Spinal cord (tissue), 9 donors: ENCODE measurements at regions not wholly inside any gene's neighbourhood (a gene's known extent, or its start where the extent isn't known, plus 50 kb on each side); places are given as distances from the start of the nearest gene placed in this dataset.

Source experiments
- DNase-seq, 6 donors: peaks; one replicate each; pipeline versions ENCODE4 v3.0.0 to v3.0.0-alpha.2; 2013 to 2015; ENCODE audit warnings: low spot score in 6 of 6, low read depth in 4 of 6
- H3K27ac ChIP-seq: one replicate; pipeline ENCODE4 v1.5.1; 2013; ENCODE audit warnings: low read depth, low read length, control low read depth
- H3K27me3 ChIP-seq: one replicate; pipeline ENCODE4 v1.6.1; 2013; ENCODE audit warnings: low read length; ENCODE audit not compliant: control insufficient read depth, insufficient read depth
- H3K36me3 ChIP-seq: one replicate; pipeline ENCODE4 v1.6.1; 2013; ENCODE audit warnings: low read length; ENCODE audit not compliant: control insufficient read depth, insufficient read depth
- H3K4me1 ChIP-seq: one replicate; pipeline ENCODE4 v1.6.1; 2013; ENCODE audit warnings: low read length; ENCODE audit not compliant: control insufficient read depth, insufficient read depth
- H3K4me3 ChIP-seq: one replicate; pipeline ENCODE4 v1.5.1; 2013; ENCODE audit warnings: low read depth, low read length, control low read depth
- H3K9me3 ChIP-seq: one replicate; pipeline ENCODE4 v1.6.1; 2013; ENCODE audit warnings: low read length; ENCODE audit not compliant: control insufficient read depth, insufficient read depth
- WGBS: methylation state at CpG from one replicate; pipeline ENCODE4 v1.1.5; 2013; ENCODE audit warnings: missing lambda C conversion rate; ENCODE audit not compliant: insufficient coverage; 5-methylcytosine and 5-hydroxymethylcytosine counted together
- donor health status: healthy.

GRCh38 chr15:93557696-93558095, 468.7 kb upstream of the RGMA start:
- H3K36me3 ChIP-seq, result no peaks in the 10 kb centered on the region
- no peak overlapping the region for H3K27ac ChIP-seq
- no peak for DNase-seq
- no peaks in the 10 kb centered on the region for H3K27me3 ChIP-seq
- H3K4me3 ChIP-seq, result no peak overlapping the region
- WGBS, result 100% methylated on average over 1 of the region's 1 CpG
- no peaks in the 10 kb centered on the region for H3K4me1 ChIP-seq
- no peaks in the 10 kb centered on the region for H3K9me3 ChIP-seq

GRCh38 chr15:93553167-93553935, 464.3 kb upstream of the RGMA start:
- H3K4me1 ChIP-seq, result no peaks in the 10 kb centered on the region
- no peaks in the 10 kb centered on the region for H3K36me3 ChIP-seq
- H3K27ac ChIP-seq, result no peak overlapping the region
- H3K27me3 ChIP-seq, result no peaks in the 10 kb centered on the region
- no peak overlapping the region for H3K4me3 ChIP-seq
- 100% methylated on average over 1 of the region's 3 CpGs for WGBS
- DNase-seq, result no peak
- H3K9me3 ChIP-seq, result no peaks in the 10 kb centered on the region

- no peak overlapping the region for H3K4me3 ChIP-seq
- no peak overlapping the region for H3K27ac ChIP-seq
- H3K36me3 ChIP-seq, result no peaks in the 10 kb centered on the region
- no CpG with 5 or more reads among the region's 3 CpGs for WGBS
- no peaks in the 10 kb centered on the region for H3K27me3 ChIP-seq
- H3K4me1 ChIP-seq, result no peaks in the 10 kb centered on the region
- H3K9me3 ChIP-seq, result peaks cover 2% of the 10 kb centered on the region
- no peak for DNase-seq
Observed at GRCh38 chr15:93543093-93543492, 454.1 kb upstream of the RGMA start.

GRCh38 chr15:93527374-93528050, 438.5 kb upstream of the RGMA start:
- H3K4me3 ChIP-seq, result no peak overlapping the region
- H3K36me3 ChIP-seq, result no peaks in the 10 kb centered on the region
- no peaks in the 10 kb centered on the region for H3K4me1 ChIP-seq
- DNase-seq, result no peak
- no peak overlapping the region for H3K27ac ChIP-seq
- 33% methylated on average over 1 of the region's 5 CpGs for WGBS
- H3K9me3 ChIP-seq, result no peaks in the 10 kb centered on the region
- H3K27me3 ChIP-seq, result no peaks in the 10 kb centered on the region

GRCh38 chr15:93524432-93524831, 435.4 kb upstream of the RGMA start:
- no peaks in the 10 kb centered on the region for H3K27me3 ChIP-seq
- no peak overlapping the region for H3K27ac ChIP-seq
- H3K9me3 ChIP-seq, result no peaks in the 10 kb centered on the region
- H3K4me1 ChIP-seq, result no peaks in the 10 kb centered on the region
- WGBS, result 74% methylated on average over 5 of the region's 6 CpGs
- H3K4me3 ChIP-seq, result no peak overlapping the region
- H3K36me3 ChIP-seq, result no peaks in the 10 kb centered on the region
- DNase-seq, result no peak

GRCh38 chr15:93523481-93523880, 434.5 kb upstream of the RGMA start:
- no peak overlapping the region for H3K4me3 ChIP-seq
- DNase-seq, result peak in 1 of 6 donors; percentile 28
- H3K36me3 ChIP-seq, result no peaks in the 10 kb centered on the region
- H3K4me1 ChIP-seq, result no peaks in the 10 kb centered on the region
- H3K27ac ChIP-seq, result no peak overlapping the region
- H3K9me3 ChIP-seq, result no peaks in the 10 kb centered on the region
- H3K27me3 ChIP-seq, result no peaks in the 10 kb centered on the region
- WGBS, result 43% methylated on average over 5 of the region's 7 CpGs

- 71% methylated on average over 1 of the region's 4 CpGs for WGBS
- Histone ChIP-seq H3K27me3 (no peaks in the 10 kb centered on the region), H3K4me3 (no peak overlapping the region), H3K4me1 (no peaks in the 10 kb centered on the region), H3K36me3 (no peaks in the 10 kb centered on the region), H3K9me3 (no peaks in the 10 kb centered on the region), H3K27ac (no peak overlapping the region)
- no peak for DNase-seq
Observed at GRCh38 chr15:93520206-93520605, 431.2 kb upstream of the RGMA start.

GRCh38 chr15:93519599-93519998, 430.6 kb upstream of the RGMA start:
- WGBS, result 100% methylated on average over 1 of the region's 3 CpGs
- DNase-seq, result no peak
- Histone ChIP-seq H3K27me3 (no peaks in the 10 kb centered on the region), H3K4me3 (no peak overlapping the region), H3K9me3 (no peaks in the 10 kb centered on the region), H3K4me1 (no peaks in the 10 kb centered on the region), H3K36me3 (no peaks in the 10 kb centered on the region), H3K27ac (no peak overlapping the region)

- Histone ChIP-seq H3K4me1 (no peaks in the 10 kb centered on the region), H3K36me3 (no peaks in the 10 kb centered on the region), H3K9me3 (no peaks in the 10 kb centered on the region), H3K27me3 (no peaks in the 10 kb centered on the region), H3K4me3 (no peak overlapping the region), H3K27ac (no peak overlapping the region)
- no peak for DNase-seq
- WGBS, result no CpG with 5 or more reads among the region's 3 CpGs
Observed at GRCh38 chr15:93517176-93517575, 428.2 kb upstream of the RGMA start.
